SK-N-SH (cell line): ENCODE measurements at regions not wholly inside any gene's neighbourhood (a gene's known extent, or its start where the extent isn't known, plus 50 kb on each side); places are given as distances from the start of the nearest gene placed in this dataset.

Experiments
- CTCF ChIA-PET: fragments of 300-600, 350-600 bp; formaldehyde crosslinking; extraction: SDS; loops from one replicate; lab custom pipeline; 2021; lab: Yijun Ruan, JAX
- POLR2A ChIA-PET: fragments of 350-600 bp; sonication (Branson Sonifier 250); formaldehyde crosslinking; extraction: SDS; loops from one replicate; lab custom pipeline; 2020; ENCODE audit warnings: antibody characterized with exemption, inconsistent platforms; lab: Yijun Ruan, JAX
- DNase-seq: peaks from one replicate; pipeline ENCODE4 v3.0.0; 2012
- H2AFZ ChIP-seq: fragments of 200-600 bp; sonication (generic); 2 replicates; pipeline ENCODE4 v1.8.1; 2016; ENCODE audit warnings: antibody characterized with exemption, mild to moderate bottlenecking, low read depth
- H3F3A ChIP-seq: fragments of 200-600 bp; sonication (generic); replicated peaks from 2 replicates; pipeline ENCODE3; 2016; ENCODE audit warnings: antibody characterized with exemption, mild to moderate bottlenecking; ENCODE audit not compliant: insufficient read depth
- H3K27ac ChIP-seq, 2 experiments: fragments of 200-500 bp in 1 of 2; fragments of 200-600 bp in 1 of 2; sonication (Bioruptor generic) in 1 of 2; sonication (generic), shearing (Covaris generic) in 1 of 2; 2 replicates each; pipeline versions ENCODE4 v1.5.1 to v1.6.1; 2014 to 2016; ENCODE audit warnings: low read depth in 2 of 2, inconsistent platforms in 1 of 2, low read length in 1 of 2, mild to moderate bottlenecking in 1 of 2, mixed read lengths in 1 of 2
- H3K27me3 ChIP-seq: fragments of 200-600 bp; sonication (generic), shearing (Covaris generic); 2 replicates; pipeline ENCODE4 v1.6.1; 2016; ENCODE audit warnings: mixed run types; ENCODE audit not compliant: insufficient read depth
- H3K36me3 ChIP-seq, 2 experiments: fragments of 200-500 bp in 1 of 2; fragments of 200-600 bp in 1 of 2; sonication (Bioruptor generic) in 1 of 2; sonication (generic) in 1 of 2; replicated peaks in 1 of 2; 2 replicates each; pipeline versions ENCODE3 to v1.5.1; 2014 to 2016; ENCODE audit warnings: low read length in 1 of 2, mild to moderate bottlenecking in 1 of 2; ENCODE audit not compliant: insufficient read depth in 2 of 2, control insufficient read depth in 1 of 2
- H3K4me1 ChIP-seq, 2 experiments: fragments of 200-500 bp in 1 of 2; fragments of 200-600 bp in 1 of 2; sonication (Bioruptor generic) in 1 of 2; sonication (generic), shearing (Covaris generic) in 1 of 2; 2 replicates each; pipeline versions ENCODE4 v1.5.1 to v1.6.1; 2014 to 2016; ENCODE audit warnings: low read depth in 1 of 2, low read length in 1 of 2, mixed run types in 1 of 2; ENCODE audit not compliant: insufficient read depth in 2 of 2, control insufficient read depth in 1 of 2
- H3K4me2 ChIP-seq: fragments of 200-600 bp; sonication (generic), shearing (Covaris generic); 2 replicates; pipeline ENCODE4 v1.6.1; 2017; ENCODE audit warnings: mixed run types
- H3K4me3 ChIP-seq, 2 experiments: fragments of 200-500 bp in 1 of 2; fragments of 200-600 bp in 1 of 2; sonication (Bioruptor generic) in 1 of 2; sonication (generic), shearing (Covaris generic) in 1 of 2; 2 replicates each; pipeline versions ENCODE4 v1.5.1 to v1.8.1; 2014 to 2016; ENCODE audit warnings: low read depth in 2 of 2, inconsistent platforms in 1 of 2, low read length in 1 of 2, mild to moderate bottlenecking in 1 of 2, mixed read lengths in 1 of 2, moderate library complexity in 1 of 2
- H3K79me2 ChIP-seq: fragments of 200-600 bp; sonication (generic); 2 replicates; pipeline ENCODE4 v1.8.1; 2017; ENCODE audit warnings: mild to moderate bottlenecking; ENCODE audit not compliant: insufficient read depth
- H3K9ac ChIP-seq: fragments of 200-600 bp; sonication (generic); 2 replicates; pipeline ENCODE4 v1.6.1; 2017; ENCODE audit warnings: mixed run types
- H3K9me2 ChIP-seq: fragments of 200-600 bp; sonication (generic); 2 replicates; pipeline ENCODE4 v1.6.1; 2017; ENCODE audit warnings: mixed run types
- H3K9me3 ChIP-seq: fragments of 200-600 bp; sonication (generic); 2 replicates; pipeline ENCODE4 v1.6.1; 2017; ENCODE audit warnings: mixed run types, mild to moderate bottlenecking, moderate library complexity
- H4K20me1 ChIP-seq: fragments of 200-600 bp; sonication (generic); 2 replicates; pipeline ENCODE4 v1.6.1; 2017; ENCODE audit warnings: mild to moderate bottlenecking, mixed run types; ENCODE audit not compliant: insufficient read depth
- CHD2 ChIP-seq: fragments of 150-350 bp; IDR thresholded peaks from 2 replicates; pipeline ENCODE4 v1.6.1; 2018; ENCODE audit warnings: low read length; ENCODE audit not compliant: partially characterized antibody
- MEF2A ChIP-seq: IDR thresholded peaks from 2 replicates; pipeline ENCODE4 v1.4.0; 2012; ENCODE audit warnings: low read depth, borderline replicate concordance
- PBX3 ChIP-seq: IDR thresholded peaks from 2 replicates; pipeline ENCODE4; 2012
- TAF1 ChIP-seq: IDR thresholded peaks from 2 replicates; pipeline ENCODE4 v1.6.1; 2012; ENCODE audit warnings: low read depth, mild to moderate bottlenecking, low read length, moderate library complexity, borderline replicate concordance
- WGBS: methylation state at CpG from one replicate; pipeline ENCODE4 v1.1.6; 2017; ENCODE audit warnings: low lambda C conversion rate; 5-methylcytosine and 5-hydroxymethylcytosine counted together
- TF ChIP-seq, protein P1 (sequence below): IDR thresholded peaks from 2 replicates; pipeline ENCODE4 v1.6.1; 2012; ENCODE audit warnings: mild to moderate bottlenecking, low read depth, low read length, moderate library complexity
- TF ChIP-seq, protein P2 (sequence below): fragments of 200-600 bp; sonication (generic); IDR thresholded peaks from 2 replicates; pipeline ENCODE4 v1.6.1; 2017; ENCODE audit warnings: antibody characterized with exemption, mild to moderate bottlenecking, moderate library complexity

- no peak for TF ChIP-seq TAF1
- TF ChIP-seq PBX3 = no peak
These were observed 181.3 kb downstream of the LYPLAL1 start (continued) for GRCh38 chr1:219354962-219355361.

GRCh38 chr1:219352961-219353651 is 179.4 kb downstream of the LYPLAL1 start:
- Histone ChIP-seq H2AFZ (no peak overlapping the region), H3K27me3 (no peaks in the 10 kb centered on the region), H4K20me1 (no peaks in the 10 kb centered on the region), H3K9ac (no peak overlapping the region), H3K4me3 (no peak overlapping the region), H3K4me1 (no peaks in the 10 kb centered on the region), H3K79me2 (no peaks in the 10 kb centered on the region), H3F3A (no peaks in the 10 kb centered on the region), H3K36me3 (no peaks in the 10 kb centered on the region), H3K9me2 (no peaks in the 10 kb centered on the region), H3K9me3 (no peaks in the 10 kb centered on the region; the same call in 1 of the 2 replicates), H3K27ac (no peak overlapping the region), H3K4me2 (no peak overlapping the region)
- ChIA-PET POLR2A (no interaction called here), CTCF (interaction anchor here (0.7 to 2.1 kb wide), 3 partner anchors 11 to 357 kb away, joined by 3 to 4 read pairs (median 3); no protein-coding TSS in a partner anchor)
- WGBS = 78% methylated on average over 4 of the region's 4 CpGs
- no peak for DNase-seq
- TF ChIP-seq, protein P1, sequence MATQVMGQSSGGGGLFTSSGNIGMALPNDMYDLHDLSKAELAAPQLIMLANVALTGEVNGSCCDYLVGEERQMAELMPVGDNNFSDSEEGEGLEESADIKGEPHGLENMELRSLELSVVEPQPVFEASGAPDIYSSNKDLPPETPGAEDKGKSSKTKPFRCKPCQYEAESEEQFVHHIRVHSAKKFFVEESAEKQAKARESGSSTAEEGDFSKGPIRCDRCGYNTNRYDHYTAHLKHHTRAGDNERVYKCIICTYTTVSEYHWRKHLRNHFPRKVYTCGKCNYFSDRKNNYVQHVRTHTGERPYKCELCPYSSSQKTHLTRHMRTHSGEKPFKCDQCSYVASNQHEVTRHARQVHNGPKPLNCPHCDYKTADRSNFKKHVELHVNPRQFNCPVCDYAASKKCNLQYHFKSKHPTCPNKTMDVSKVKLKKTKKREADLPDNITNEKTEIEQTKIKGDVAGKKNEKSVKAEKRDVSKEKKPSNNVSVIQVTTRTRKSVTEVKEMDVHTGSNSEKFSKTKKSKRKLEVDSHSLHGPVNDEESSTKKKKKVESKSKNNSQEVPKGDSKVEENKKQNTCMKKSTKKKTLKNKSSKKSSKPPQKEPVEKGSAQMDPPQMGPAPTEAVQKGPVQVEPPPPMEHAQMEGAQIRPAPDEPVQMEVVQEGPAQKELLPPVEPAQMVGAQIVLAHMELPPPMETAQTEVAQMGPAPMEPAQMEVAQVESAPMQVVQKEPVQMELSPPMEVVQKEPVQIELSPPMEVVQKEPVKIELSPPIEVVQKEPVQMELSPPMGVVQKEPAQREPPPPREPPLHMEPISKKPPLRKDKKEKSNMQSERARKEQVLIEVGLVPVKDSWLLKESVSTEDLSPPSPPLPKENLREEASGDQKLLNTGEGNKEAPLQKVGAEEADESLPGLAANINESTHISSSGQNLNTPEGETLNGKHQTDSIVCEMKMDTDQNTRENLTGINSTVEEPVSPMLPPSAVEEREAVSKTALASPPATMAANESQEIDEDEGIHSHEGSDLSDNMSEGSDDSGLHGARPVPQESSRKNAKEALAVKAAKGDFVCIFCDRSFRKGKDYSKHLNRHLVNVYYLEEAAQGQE = no peak

- H3K9me3 ChIP-seq = peaks cover 5% of the 10 kb centered on the region; the same call in 1 of the 2 replicates
- no peak overlapping the region for H3K9ac ChIP-seq
- POLR2A ChIA-PET = no interaction called here
- no peak for TF ChIP-seq CHD2
- no peak for TF ChIP-seq MEF2A
- TF ChIP-seq, protein P2, sequence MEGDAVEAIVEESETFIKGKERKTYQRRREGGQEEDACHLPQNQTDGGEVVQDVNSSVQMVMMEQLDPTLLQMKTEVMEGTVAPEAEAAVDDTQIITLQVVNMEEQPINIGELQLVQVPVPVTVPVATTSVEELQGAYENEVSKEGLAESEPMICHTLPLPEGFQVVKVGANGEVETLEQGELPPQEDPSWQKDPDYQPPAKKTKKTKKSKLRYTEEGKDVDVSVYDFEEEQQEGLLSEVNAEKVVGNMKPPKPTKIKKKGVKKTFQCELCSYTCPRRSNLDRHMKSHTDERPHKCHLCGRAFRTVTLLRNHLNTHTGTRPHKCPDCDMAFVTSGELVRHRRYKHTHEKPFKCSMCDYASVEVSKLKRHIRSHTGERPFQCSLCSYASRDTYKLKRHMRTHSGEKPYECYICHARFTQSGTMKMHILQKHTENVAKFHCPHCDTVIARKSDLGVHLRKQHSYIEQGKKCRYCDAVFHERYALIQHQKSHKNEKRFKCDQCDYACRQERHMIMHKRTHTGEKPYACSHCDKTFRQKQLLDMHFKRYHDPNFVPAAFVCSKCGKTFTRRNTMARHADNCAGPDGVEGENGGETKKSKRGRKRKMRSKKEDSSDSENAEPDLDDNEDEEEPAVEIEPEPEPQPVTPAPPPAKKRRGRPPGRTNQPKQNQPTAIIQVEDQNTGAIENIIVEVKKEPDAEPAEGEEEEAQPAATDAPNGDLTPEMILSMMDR = no peak
- 61% methylated on average over 5 of the region's 5 CpGs for whole genome bisulfite sequencing
- no peaks in the 10 kb centered on the region for H4K20me1 ChIP-seq
- peaks cover 0 to 2% of the 10 kb centered on the region in 2 experiments for H3K36me3 ChIP-seq
- no peaks in the 10 kb centered on the region for H3K79me2 ChIP-seq
- no peaks in the 10 kb centered on the region for H3K4me1 ChIP-seq
- no peak overlapping the region for H2AFZ ChIP-seq
- DNase-seq = no peak
- no peaks in the 10 kb centered on the region for H3F3A ChIP-seq
- no peak overlapping the region for H3K4me3 ChIP-seq
- no peak overlapping the region for H3K27ac ChIP-seq
- no peaks in the 10 kb centered on the region for H3K27me3 ChIP-seq
- H3K4me2 ChIP-seq = no peak overlapping the region
- CTCF ChIA-PET = interaction anchor here (0.7 to 0.9 kb wide), 2 partner anchors 11 to 20 kb away, joined by 3 to 4 read pairs; no protein-coding TSS in a partner anchor
- H3K9me2 ChIP-seq = no peaks in the 10 kb centered on the region
These were observed 176.7 kb downstream of the LYPLAL1 start for GRCh38 chr1:219350172-219350931.
